GM12874 (cell line): ENCODE measurements at regions not wholly inside any gene's neighbourhood (a gene's known extent, or its start where the extent isn't known, plus 50 kb on each side); places are given as distances from the start of the nearest gene placed in this dataset.

Source experiments
- CTCF ChIP-seq: IDR thresholded peaks from 2 replicates; pipeline ENCODE4 v1.5.1; 2011; ENCODE audit warnings: low read depth, mild to moderate bottlenecking, control low read depth, low read length, moderate library complexity; ENCODE audit not compliant: insufficient read depth

DNA sequence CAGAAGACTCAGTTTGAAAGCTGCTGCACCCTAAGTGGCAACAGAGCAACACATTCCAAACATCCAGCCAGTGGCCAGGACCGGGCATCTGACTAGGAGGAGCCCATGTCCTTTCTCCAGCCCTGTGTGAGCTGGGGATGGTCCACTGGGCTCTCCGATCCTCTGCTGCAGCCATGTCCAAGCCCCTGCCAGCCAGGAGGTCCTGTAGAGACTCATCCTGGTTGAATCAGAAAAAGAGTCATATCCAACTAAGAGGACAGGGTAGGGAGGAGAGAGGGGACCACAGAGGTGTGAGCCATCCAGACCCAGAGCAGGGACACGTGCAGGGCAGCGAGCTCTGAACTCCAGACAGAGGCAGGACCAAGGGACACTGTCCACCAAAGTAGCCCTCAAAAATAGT, 163.0 kb upstream of the CDH5 start:
- TF ChIP-seq CTCF: no peak

GRCh38 chr16:66199189-66199588, 167.3 kb upstream of the CDH5 start:
- no peak for TF ChIP-seq CTCF

DNA sequence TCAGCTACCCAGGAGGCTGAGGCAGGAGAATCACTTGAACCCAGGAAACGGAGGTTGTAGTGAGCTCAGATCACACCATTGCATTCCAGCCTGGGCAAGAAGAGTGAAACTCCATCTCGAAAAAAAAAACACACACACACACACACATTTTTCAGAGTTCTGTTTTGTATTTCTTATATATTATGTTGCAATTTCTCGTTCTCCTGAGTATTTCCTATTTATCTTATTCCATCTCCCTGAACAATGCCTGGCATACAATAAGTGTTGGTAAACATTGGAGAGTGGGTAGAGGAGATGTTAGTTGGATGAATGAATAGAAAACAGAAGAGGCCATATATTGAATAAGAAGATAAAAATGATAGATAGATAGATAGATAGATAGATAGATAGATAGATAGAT, 167.8 kb upstream of the CDH5 start:
- TF ChIP-seq CTCF: no peak

- TF ChIP-seq CTCF: no peak
These were observed 168.7 kb upstream of the CDH5 start for GRCh38 chr16:66197668-66198278.

DNA sequence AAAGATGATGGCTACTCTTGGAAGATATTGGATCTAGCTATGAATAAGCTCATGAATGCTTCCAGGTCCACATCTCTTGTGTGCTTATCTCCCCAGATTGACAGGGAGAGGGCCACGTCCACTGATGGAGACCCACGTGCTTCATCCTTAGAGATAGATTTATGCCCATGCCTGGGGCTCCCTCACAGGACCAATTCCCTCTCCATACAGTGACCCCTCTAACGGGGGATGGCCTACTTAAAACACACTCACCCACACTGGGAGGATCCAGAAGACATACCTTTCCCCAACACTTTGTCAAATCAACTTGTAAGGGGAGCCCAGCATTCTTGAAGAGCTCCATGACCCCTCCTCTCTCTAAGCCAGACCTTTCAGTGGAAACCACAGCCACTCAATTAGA, 169.7 kb upstream of the CDH5 start:
- no peak for TF ChIP-seq CTCF

- no peak for TF ChIP-seq CTCF
These were observed 171.6 kb upstream of the CDH5 start for GRCh38 chr16:66194866-66195265.

GRCh38 chr16:66193543-66194229, 172.8 kb upstream of the CDH5 start:
- no peak for TF ChIP-seq CTCF
